MG63 (cell line): ENCODE measurements at regions not wholly inside any gene's neighbourhood (a gene's known extent, or its start where the extent isn't known, plus 50 kb on each side); places are given as distances from the start of the nearest gene placed in this dataset.

Experiments
- DNase-seq: peaks from one replicate; pipeline ENCODE4 v3.0.0-alpha.2; 2020
- H3K27me3 ChIP-seq: fragments of 250-450 bp; sonication (Bioruptor Pico); 2 replicates; pipeline ENCODE4 v1.5.1; 2020; ENCODE audit warnings: mild to moderate bottlenecking, moderate library complexity
- H3K36me3 ChIP-seq: fragments of 250-450 bp; sonication (Bioruptor Pico); 2 replicates; pipeline ENCODE4 v1.5.1; 2020; ENCODE audit warnings: mild to moderate bottlenecking, moderate library complexity
- H3K4me3 ChIP-seq: fragments of 250-450 bp; sonication (Bioruptor Pico); 2 replicates; pipeline ENCODE4 v1.5.1; 2020; ENCODE audit warnings: mild to moderate bottlenecking, moderate library complexity
- H3K9me3 ChIP-seq: fragments of 250-450 bp; sonication (Bioruptor Pico); 2 replicates; pipeline ENCODE4 v1.5.1; 2020; ENCODE audit warnings: mild to moderate bottlenecking, moderate library complexity

DNA sequence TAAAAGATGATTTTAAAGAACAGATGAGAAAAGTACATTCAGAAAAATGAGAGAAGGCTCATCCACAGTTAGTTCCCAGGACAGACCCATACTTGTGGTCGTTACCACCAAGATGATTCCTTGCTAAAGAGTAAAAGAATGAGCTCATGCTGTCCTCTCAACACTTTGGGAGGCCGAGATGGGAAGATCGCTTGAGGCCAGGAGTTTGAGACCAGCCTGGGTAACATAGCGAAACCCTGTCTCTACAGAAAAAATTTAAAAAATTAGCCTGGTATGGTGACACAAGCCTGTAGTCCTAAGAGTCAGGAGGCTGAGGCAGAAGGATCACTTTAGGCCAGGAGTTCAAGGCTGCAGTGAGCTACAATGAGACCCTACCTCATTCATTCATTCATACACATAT is 60.7 kb upstream of the CNEP1R1 start:
- no peak for DNase-seq
- H3K4me3 ChIP-seq, result no peak overlapping the region
- H3K27me3 ChIP-seq, result no peaks in the 10 kb centered on the region
- no peaks in the 10 kb centered on the region for H3K9me3 ChIP-seq
- H3K36me3 ChIP-seq, result no peaks in the 10 kb centered on the region

DNA sequence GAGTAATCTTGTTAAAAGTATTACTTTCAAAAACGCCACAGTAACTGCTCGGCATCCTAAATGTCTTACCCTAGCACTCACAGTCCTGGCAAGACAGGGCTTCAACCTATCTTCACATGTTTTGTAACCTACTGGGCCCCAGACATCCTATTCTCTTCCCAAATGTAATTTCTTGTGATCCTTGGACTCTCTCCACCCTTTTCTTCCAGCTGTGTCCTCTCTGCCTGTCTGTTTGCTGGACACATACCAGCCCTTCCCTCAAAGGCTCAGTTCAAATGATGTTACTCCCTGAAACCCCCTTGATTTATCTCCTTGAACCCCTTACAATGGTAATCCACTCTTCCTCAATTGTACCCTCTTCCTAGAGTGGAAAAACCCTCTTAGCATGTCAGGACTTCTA is 60.1 kb upstream of the CNEP1R1 start:
- Histone ChIP-seq H3K4me3 (no peak overlapping the region), H3K27me3 (no peaks in the 10 kb centered on the region)
- no peak for DNase-seq

DNA sequence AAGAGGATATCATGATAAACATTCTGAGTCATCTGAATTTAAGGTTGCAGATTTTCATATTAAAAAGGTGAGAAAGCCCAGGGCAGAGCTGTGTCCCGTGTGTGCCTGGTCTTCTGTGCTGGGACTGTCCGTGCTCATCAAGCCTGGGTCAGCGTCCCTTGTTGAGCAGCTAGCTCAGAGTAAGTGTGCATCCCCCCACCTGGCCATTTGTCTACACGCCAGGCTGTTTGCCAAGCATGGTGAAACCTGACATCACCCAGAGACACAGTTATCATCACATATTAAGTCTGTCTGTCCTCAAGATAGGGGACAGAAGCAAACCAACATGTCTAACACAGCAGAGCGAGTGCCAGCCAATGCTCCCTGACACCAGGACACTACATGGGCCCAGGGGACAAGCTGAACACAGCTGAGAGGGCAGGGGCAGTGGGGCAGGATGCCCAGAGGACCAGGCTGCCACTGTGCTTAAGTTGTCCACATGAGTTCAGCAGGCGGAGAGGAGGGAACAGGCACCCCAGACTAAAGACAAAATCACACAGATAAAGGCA is 57.9 kb upstream of the CNEP1R1 start:
- no peaks in the 10 kb centered on the region for H3K9me3 ChIP-seq
- DNase-seq, result no peak
- H3K27me3 ChIP-seq, result no peaks in the 10 kb centered on the region
- H3K36me3 ChIP-seq, result no peaks in the 10 kb centered on the region
- H3K4me3 ChIP-seq, result no peak overlapping the region

More for the DNA sequence above, 60.1 kb upstream of the CNEP1R1 start:
- H3K9me3 ChIP-seq, result no peaks in the 10 kb centered on the region
- no peaks in the 10 kb centered on the region for H3K36me3 ChIP-seq

DNA sequence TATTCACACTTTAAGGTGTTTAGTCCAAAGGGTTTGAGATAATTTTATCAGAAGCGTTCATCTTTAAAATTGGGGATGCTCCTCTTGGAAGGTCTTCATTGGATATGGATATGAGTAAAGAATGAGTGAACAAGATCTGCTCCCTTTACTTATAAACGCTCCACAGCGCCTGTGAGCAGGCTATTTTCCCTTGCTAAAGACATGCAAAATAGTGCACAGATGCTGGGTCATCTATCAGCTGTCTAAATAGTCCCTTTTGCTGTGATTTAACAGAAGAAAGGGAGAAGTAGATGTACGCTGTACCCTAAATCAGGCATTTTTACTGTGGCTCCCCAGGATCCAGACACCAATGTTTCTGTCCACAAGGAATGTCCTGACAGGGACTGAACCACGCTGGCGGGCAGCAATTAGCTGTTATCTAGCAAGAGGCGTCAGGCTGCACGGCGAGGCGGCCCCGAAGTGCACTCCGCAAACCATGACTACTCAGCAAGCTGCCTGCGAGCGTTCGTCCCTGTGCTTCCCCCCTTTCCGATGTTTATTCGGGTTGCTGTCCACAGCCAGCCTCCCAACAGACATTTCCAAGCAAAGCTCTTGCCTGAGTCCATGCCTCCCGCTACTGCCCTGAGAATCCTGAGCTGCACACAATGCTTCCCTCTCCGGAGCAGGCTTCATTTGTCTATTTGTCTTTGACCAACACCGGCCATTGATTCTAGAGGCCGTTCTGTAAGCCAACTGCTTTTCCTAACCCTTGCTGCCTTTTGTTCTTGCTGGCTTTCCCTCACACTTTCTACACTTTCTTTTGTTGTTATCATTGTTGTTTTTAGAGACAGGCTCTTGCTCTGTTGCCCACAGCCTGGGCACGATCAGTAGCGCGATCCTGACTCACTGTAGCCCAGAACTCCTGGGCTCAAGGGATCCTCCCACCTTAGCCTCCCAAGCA is 55.7 kb upstream of the CNEP1R1 start:
- Histone ChIP-seq H3K4me3 (no peak overlapping the region), H3K27me3 (no peaks in the 10 kb centered on the region), H3K9me3 (no peaks in the 10 kb centered on the region), H3K36me3 (no peaks in the 10 kb centered on the region)
- DNase-seq, result peak; percentile 3

DNA sequence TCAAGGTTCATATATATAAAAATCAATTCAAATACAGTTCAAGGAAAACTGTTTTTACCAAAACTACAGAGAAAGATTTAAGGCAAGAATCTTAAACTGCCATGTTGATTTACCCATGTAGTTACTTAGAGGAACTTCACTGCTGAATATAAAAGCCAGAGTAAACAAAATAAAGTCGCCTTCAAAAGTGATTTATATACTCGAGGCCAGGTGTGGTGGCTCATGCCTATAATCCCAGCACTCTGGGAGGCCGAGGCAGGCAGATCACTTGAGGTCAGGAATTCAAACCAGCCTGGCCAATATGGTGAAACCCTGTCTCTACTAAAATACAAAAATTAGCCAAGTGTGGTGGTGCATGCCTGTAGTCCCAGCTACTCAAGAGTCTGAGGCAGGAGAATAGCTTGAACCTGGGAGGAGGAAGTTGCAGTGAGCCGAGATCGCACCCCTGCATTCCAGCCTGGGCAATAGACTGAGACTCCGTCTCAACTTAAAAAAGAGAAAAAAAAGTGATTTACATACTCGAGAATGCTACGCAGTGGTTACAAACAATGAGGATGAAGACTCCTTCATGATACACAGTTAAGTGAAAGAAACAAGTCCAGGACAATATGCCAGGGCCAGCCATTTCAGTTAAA is 54.1 kb upstream of the CNEP1R1 start:
- H3K9me3 ChIP-seq, result no peaks in the 10 kb centered on the region
- no peaks in the 10 kb centered on the region for H3K27me3 ChIP-seq
- H3K36me3 ChIP-seq, result no peaks in the 10 kb centered on the region
- no peak for DNase-seq
- H3K4me3 ChIP-seq, result no peak overlapping the region

DNA sequence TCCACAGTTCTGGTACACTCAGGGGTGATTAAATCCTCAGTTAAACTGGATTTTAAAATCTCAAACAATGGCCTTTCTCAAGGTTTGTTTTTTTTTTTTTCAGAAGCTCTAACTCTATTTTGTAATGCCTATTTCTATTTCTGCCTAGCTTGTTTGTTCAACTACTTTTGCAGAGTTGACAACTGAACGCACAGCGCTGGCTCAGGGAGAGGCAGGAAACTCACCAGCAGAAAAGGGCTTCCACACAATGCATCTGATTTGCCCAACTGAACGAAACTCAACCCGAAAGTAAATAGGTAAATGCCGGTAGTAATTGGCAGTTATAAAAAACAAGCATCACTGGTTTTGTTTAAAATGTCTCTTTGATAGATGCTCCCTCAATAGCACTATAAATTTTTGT is 52.7 kb upstream of the CNEP1R1 start:
- no peaks in the 10 kb centered on the region for H3K9me3 ChIP-seq
- no peaks in the 10 kb centered on the region for H3K27me3 ChIP-seq
- no peak overlapping the region for H3K4me3 ChIP-seq
- no peaks in the 10 kb centered on the region for H3K36me3 ChIP-seq
- DNase-seq, result no peak

DNA sequence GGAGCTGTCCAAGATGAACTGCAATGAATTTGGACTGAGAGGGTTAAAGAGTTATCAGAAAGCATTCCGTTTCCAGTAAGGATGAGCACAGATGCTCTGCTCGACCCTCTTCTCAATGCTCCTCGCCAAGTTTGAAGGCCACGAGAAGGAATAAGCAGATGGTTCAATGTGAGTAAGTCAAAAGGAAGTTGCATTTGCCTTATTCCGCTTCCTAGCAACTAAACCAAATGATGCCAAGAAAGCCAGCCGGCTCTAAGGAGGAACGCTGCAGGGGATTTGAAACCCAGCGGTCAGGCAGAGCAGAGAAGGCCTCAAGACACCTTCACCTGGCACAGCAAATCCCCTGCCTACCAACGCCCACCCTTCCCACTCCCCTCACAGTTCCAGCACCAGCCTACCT is 52.1 kb upstream of the CNEP1R1 start:
- no peaks in the 10 kb centered on the region for H3K27me3 ChIP-seq
- no peak for DNase-seq
- H3K4me3 ChIP-seq, result no peak overlapping the region
- H3K9me3 ChIP-seq, result no peaks in the 10 kb centered on the region
- no peaks in the 10 kb centered on the region for H3K36me3 ChIP-seq
